ENCODE measurements at regions not wholly inside any gene's neighbourhood (a gene's known extent, or its start where the extent isn't known, plus 50 kb on each side); places are given as distances from the start of the nearest gene placed in this dataset.
A peak's percentile ranks its signal among the peaks of the same experiment; 100 is the strongest.

GRCh38 chr20:50406610-50407136 lies 103.5 kb upstream of the PTPN1 start:
- DNase-seq (ENCODE audit: low spot score): no peak

- no peak for DNase-seq (ENCODE audit: low spot score)
These were observed 101.4 kb upstream of the PTPN1 start for GRCh38 chr20:50408526-50409364.

DNA sequence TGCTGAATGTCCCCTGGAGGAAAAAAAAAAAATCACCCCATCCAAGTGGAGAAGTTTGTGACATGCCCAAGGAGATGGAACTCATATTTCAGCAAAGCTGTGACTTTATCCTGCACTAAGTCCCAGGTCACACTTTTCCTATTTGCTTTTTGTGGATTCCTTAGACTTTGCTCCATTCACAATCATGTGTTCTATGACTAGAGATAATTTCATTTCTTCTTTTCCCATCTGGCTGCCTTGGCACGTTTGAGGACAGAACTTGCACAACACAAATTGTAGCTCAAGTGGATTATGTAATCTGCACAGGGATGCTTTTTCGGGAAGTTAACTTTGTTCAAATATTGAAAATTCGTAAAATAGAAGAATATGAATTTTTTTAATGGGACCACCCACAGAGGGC lies 100.7 kb upstream of the PTPN1 start:
- no peak for DNase-seq (ENCODE audit: low spot score)

DNA sequence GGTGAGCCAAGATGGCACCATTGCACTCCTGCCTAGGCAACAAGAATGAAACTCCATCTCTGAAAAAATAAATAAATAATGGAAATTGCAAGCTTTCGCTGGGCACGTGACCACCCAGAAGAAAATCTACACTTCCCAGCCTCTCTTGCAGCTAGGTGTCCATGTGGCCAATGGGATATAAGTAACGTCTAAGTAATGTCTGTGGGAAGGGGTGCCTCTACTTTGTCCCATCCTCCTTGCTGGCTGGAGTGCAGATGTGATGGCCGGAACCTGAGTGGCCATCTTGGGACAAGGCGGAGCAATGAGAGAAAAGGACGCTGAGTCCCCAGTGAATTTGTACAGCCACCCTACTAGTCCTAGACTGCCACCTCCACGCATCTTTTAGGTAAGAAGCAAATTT lies 99.8 kb upstream of the PTPN1 start:
- DNase-seq (ENCODE audit: low spot score): no peak

DNA sequence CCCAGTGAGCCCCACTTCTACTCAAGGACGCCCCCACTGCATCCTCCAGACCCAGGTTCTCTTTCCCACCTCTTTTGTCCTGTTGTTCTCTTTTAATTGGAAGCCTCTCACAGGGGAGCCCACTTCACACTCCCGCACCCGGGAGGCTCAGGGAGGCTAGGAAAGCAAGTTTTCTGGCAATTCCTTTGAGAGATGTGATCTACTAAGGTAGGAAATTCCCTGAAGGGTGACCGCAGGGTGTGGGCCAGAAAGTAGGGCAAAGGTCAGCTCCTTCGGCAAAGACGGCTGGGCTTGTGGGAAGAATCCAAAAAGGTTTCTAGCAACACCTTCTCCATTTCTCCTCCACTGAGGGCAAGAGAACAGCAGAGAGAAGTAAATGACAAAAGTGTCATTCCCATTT lies 98.1 kb upstream of the PTPN1 start:
- DNase-seq (ENCODE audit: low spot score): peak; percentile 65

DNA sequence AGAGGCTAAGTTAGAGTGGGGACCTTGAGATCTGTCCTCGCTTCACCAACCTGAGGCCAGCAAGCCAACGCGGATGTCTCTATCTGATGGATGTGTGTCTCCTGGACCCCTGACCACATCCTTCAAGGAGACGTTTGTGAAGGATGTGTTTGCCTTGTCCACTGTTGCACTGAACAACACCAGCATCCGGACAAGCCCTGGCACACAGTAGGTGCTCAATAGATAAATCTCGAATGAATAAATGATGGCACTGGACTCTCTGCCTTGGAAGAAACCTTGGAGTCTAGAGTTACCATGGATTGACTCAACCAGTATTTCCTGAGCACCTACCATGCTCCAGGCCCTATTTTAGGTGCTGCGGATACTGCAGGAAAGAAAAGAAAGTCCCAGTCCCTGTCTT lies 97.7 kb upstream of the PTPN1 start:
- no peak for DNase-seq (ENCODE audit: low spot score)

GRCh38 chr20:50413088-50413500 lies 97.1 kb upstream of the PTPN1 start:
- DNase-seq (ENCODE audit: low spot score): no peak

DNA sequence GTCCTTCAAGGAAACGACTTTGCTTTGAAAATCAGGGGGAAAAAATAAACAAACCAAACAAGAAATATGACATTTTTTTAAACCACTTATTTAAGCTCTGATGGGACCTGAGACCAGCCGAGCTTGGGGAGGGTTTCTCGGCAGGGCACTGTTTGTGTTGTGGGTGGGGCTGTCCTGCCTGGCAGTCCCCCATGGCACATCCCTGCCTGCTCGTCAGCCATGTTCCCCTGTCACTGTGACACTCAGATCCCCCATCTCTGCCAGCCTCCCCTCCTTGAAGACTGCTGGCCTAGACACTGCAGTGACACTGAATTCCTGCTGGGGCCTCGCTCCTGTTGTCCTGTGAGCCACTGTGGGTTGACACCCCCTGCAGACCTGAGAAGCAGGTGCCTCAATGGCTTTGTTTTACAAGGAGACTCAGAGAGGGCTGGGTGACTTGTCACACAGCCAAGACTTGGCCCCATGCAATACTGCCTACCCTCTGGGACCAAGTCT lies 95.1 kb upstream of the PTPN1 start:
- DNase-seq (ENCODE audit: low spot score): peak; percentile 54

GRCh38 chr20:50415516-50416268 lies 94.5 kb upstream of the PTPN1 start:
- DNase-seq (ENCODE audit: low spot score): peak; percentile 86

GRCh38 chr20:50416269-50417022 lies 93.7 kb upstream of the PTPN1 start:
- DNase-seq (ENCODE audit: low spot score): no peak

GRCh38 chr20:50417023-50417329 lies 93.2 kb upstream of the PTPN1 start:
- no peak for DNase-seq (ENCODE audit: low spot score)

GRCh38 chr20:50417484-50418235 lies 92.5 kb upstream of the PTPN1 start:
- DNase-seq (ENCODE audit: low spot score): no peak

DNA sequence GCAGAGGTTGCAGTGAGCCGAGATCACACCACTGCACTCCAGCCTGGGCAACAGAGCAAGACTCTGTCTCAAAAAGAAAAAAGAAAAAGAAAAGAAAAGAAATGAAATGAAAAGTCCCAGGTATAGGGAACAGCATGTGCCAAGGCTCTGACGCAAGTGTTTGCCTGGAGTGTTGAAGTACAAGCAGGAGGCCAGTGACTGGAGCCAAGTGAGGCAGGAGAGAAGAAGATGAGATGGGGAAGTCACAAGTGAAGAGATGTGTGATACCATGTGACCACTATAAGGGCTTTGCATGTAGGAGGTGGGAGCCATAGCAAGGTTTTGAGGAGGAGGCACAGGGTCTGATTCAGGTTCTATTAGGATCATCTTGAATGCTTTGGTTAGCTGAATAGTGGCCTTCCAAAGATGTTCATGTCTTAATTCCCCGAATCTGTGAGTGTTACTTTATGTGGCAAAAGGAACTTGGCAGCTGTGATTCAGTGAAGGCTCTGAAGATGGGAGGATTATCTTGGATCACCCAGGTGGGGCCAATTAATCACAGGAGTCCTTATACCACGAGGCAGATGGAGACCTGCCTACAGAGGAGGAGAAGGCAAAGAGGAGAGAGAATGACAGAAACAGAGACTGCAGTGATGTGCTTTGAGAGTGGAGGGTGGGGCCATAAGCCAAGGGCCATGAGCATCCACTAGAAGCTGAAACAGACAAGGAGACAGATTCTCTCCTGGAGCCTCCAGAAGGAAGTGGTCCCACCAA lies 91.1 kb upstream of the PTPN1 start:
- no peak for DNase-seq (ENCODE audit: low spot score)

DNA sequence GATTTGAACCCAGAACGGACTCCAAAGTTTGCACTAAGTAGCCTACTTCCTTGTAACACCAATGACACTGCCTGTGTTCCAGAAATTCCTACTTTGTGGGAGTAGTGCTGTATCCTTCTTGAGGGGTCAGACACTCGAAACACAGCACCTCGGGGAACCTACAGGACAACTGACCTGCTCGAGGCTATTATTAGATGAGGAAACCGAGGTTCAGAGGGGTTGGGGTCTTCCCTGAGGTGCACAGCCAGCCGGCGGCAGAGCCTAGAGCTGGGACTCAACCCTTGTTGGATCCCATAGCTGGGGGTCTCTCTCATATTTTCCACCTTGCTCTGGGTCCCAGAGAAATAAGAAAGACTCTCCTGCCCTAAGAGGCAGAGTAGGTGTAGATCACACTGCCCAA lies 89.8 kb upstream of the PTPN1 start:
- DNase-seq (ENCODE audit: low spot score): no peak

DNA sequence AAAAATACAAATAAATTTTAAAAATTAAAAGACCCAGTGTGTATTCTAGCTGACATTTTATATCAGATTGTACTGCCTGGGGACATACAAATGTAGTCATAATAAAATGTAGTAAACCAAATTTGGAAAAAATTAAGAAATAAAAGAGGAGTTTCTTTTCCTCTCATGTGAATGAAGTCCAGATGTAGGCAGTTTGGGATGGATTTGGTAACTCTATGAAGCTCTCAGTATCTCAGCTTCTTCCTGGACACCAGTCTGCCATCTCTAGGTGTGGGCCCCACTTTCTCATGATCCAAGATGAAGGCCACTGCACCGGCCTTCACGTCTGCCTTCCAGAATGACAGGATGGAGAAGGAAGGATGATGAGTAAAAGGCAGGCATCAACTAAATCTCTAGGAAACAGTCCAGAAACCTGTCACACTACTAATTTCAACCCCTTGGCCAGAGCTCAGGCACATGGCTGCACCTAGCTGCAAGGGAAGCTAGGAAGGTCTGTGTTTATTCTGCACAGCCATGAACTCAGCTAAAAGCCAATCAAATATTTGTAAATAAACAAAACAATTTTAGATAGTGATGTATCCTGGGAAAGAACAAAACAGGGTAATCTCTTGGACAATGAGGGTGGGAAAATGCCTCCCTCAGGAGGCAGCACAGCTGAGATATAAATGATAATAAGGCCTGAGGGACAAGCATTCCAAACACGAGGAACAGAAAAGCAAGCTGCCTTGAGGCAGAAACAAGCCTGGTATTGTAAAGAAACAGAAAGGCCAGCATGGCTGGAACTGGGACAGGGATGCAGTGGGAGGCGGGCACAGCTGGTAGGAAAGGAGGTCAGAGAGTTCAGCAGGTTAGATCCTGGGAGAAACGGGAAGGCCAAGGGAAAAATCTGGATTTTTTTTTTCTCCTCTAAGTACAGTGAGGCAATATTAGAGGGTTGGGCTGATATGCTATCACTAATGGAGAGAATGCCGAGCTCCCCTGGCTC lies 88.5 kb upstream of the PTPN1 start:
- DNase-seq (ENCODE audit: low spot score): no peak

DNA sequence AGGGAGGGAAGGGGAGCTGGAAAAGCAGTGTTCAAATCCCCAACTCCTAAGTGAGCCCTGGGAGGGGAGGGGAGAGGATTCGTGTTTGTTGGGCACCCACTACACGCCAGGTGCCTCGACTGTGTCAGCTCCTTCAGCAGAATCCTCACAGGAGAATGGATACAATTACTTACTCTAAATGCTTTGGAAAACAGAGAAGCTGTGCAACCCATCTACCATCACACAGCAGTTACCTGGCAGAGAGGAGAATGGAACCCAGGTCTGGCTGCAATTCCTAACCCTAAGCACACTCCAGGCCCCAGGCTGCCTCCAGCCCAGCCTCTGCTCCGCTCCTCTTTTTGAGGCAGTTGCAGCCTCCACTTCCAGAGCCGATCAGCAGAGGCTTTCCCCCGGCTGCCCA lies 86.4 kb upstream of the PTPN1 start:
- DNase-seq (ENCODE audit: low spot score): no peak

DNA sequence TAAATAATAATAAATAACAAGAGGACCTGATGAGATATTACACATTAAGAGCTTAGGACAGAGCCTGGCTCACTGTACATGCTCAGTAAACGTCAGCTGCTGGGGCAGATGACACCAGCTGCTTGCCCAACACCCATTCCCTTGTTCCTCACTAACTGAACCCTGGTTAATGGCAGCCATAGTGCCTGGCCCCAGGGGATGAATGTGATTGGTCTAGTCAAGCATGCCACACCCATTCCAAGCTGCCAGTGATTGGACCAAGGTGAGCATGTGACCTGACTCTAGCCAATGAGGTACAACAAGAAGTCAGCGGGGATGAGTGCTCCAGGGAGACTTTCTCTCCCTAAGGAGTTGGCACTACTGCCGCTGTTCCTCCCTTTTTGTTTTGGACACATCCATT lies 85.1 kb upstream of the PTPN1 start:
- no peak for DNase-seq (ENCODE audit: low spot score)

DNA sequence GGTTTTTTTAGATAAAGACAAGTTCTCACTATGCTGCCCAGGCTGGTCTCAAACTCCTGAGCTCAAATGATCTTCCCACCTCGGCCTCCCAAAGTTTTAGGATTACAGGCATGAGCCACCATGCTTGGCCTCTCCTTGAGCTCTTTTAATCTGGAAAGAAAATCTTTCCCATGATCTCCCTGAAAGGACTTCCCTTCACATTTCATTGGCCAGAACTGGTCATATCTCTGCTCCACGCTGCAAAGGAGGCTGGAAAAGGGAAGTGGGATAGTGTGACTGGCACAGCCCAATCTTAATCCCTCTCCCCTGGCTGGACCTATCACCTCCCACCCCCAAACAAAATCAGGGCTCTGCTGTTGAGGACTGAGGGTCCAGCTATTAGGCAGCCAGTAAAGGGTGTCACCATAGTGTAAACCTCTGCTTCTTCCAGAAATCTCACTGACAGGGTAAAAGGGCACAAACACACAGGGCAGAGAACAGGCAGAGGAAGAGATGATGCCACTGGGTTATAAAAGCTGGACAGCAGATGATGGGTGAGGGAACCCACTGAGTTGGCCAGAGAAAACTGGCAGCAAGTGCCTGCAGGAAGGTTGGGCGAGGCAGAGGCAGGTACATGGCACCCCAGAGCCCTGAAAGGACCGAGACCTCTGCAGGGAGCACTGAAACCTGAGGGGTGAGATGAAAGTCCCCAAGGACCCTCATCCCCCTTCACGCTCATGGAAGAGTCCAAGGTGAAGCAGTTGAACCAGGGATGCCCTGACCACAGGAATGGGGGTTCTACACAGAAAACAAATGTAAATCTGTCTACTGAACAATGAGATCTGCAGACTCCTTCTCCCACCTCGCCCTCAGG lies 83.1 kb upstream of the PTPN1 start:
- no peak for DNase-seq (ENCODE audit: low spot score)

DNA sequence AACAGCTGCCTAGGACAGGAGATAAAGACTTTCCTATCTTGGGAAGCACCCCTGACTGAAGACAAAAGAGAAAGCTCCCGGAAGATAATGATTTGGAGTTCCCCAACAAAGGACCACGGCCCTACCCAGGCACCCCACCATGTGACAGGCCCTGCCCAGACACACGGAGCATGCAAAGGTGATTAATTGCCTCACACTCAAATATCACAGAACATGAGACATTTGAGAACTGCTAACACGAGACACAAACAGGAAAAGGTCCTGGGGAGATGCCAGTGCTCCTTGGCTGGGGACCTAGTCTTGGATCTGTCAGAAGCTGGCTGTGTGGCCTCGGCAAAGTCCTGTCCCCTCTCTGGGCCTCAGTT lies 82.5 kb upstream of the PTPN1 start:
- DNase-seq (ENCODE audit: low spot score): no peak

All from LoVo (cell line).